ENCODE measurements at regions not wholly inside any gene's neighbourhood (a gene's known extent, or its start where the extent isn't known, plus 50 kb on each side); places are given as distances from the start of the nearest gene placed in this dataset.
"Not testable (repeated sequence)": the region's sequence is repeated elsewhere in the genome, so short reads cannot be mapped to it uniquely, and the experiment has no call there.

- H3K9me3 Mint-ChIP-seq = no peaks in the 10 kb centered on the region
- ChIA-PET CTCF (no interaction called here), POLR2A (no interaction called here)
- H3K36me3 Mint-ChIP-seq (ENCODE audit: low read depth) = no peaks in the 10 kb centered on the region
- no peak overlapping the region for H3K4me3 Mint-ChIP-seq
- H3K4me1 Mint-ChIP-seq = no peaks in the 10 kb centered on the region
- H3K27me3 Mint-ChIP-seq = peaks cover 2% of the 10 kb centered on the region
- no peak for DNase-seq
- no peak overlapping the region for H3K27ac Mint-ChIP-seq
Observed at GRCh38 chr6:15818491-15818890, 155.7 kb upstream of the DTNBP1 start.

- H3K27me3 Mint-ChIP-seq = peaks cover 2% of the 10 kb centered on the region
- H3K4me3 Mint-ChIP-seq = no peak overlapping the region
- CTCF ChIA-PET = no interaction called here
- no peaks in the 10 kb centered on the region for H3K9me3 Mint-ChIP-seq
- H3K36me3 Mint-ChIP-seq (ENCODE audit: low read depth) = no peaks in the 10 kb centered on the region
- H3K4me1 Mint-ChIP-seq = no peaks in the 10 kb centered on the region
- DNase-seq = no peak
- H3K27ac Mint-ChIP-seq = no peak overlapping the region
- POLR2A ChIA-PET = no interaction called here
Observed at GRCh38 chr6:15818044-15818443, 155.2 kb upstream of the DTNBP1 start.

DNA sequence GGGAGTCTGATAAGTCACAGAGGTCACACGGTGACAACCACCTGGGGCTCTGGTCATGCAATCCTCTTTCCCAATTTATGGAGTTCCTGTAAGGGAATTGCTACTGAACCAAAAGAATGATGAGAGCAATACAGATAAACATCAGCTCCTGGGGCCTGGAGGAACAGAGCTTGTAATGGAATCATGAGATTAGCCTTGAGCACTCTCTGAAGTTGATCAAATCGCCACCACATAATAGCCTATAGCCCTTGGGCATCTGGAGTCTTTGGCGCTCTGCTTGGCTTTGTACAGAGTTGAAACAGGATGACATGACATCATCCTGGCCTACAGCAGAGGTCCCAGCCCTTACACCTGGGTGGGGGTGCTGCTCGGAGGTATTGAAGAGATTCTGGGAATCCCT lies 154.3 kb upstream of the DTNBP1 start:
- Mint-ChIP-seq H3K4me3 (no peak overlapping the region), H3K36me3 (ENCODE audit: low read depth) (no peaks in the 10 kb centered on the region), H3K27me3 (peaks cover 4% of the 10 kb centered on the region), H3K4me1 (no peaks in the 10 kb centered on the region), H3K27ac (no peak overlapping the region), H3K9me3 (no peaks in the 10 kb centered on the region)
- DNase-seq = no peak
- POLR2A ChIA-PET = no interaction called here
- CTCF ChIA-PET = no interaction called here

GRCh38 chr6:15816661-15817060 lies 153.8 kb upstream of the DTNBP1 start:
- POLR2A ChIA-PET = no interaction called here
- Mint-ChIP-seq H3K36me3 (ENCODE audit: low read depth) (no peaks in the 10 kb centered on the region), H3K4me3 (no peak overlapping the region)

GRCh38 chr6:15813698-15814097 lies 150.9 kb upstream of the DTNBP1 start:
- peaks cover 11% of the 10 kb centered on the region for H3K27me3 Mint-ChIP-seq
- DNase-seq; H3K36me3 Mint-ChIP-seq (ENCODE audit: low read depth); H3K9me3 Mint-ChIP-seq; H3K27ac Mint-ChIP-seq; H3K4me3 Mint-ChIP-seq; CTCF ChIA-PET; H3K4me1 Mint-ChIP-seq; POLR2A ChIA-PET: not testable (repeated sequence)

More at GRCh38 chr6:15816661-15817060, 153.8 kb upstream of the DTNBP1 start:
- DNase-seq = no peak
- no peaks in the 10 kb centered on the region for H3K4me1 Mint-ChIP-seq
- H3K27me3 Mint-ChIP-seq = peaks cover 4% of the 10 kb centered on the region
- H3K9me3 Mint-ChIP-seq = no peaks in the 10 kb centered on the region
- H3K27ac Mint-ChIP-seq = no peak overlapping the region
- CTCF ChIA-PET = no interaction called here

- POLR2A ChIA-PET = no interaction called here
- H3K9me3 Mint-ChIP-seq = no peaks in the 10 kb centered on the region
- H3K36me3 Mint-ChIP-seq (ENCODE audit: low read depth) = no peaks in the 10 kb centered on the region
- H3K4me1 Mint-ChIP-seq = no peaks in the 10 kb centered on the region
- H3K27ac Mint-ChIP-seq = no peak overlapping the region
- peaks cover 11% of the 10 kb centered on the region for H3K27me3 Mint-ChIP-seq
- H3K4me3 Mint-ChIP-seq = no peak overlapping the region
- CTCF ChIA-PET = no interaction called here
- DNase-seq = no peak
Observed at GRCh38 chr6:15811107-15811506, 148.3 kb upstream of the DTNBP1 start.

GRCh38 chr6:15810618-15811017 lies 147.8 kb upstream of the DTNBP1 start:
- no peak overlapping the region for H3K27ac Mint-ChIP-seq
- H3K4me1 Mint-ChIP-seq = no peaks in the 10 kb centered on the region
- ChIA-PET CTCF (no interaction called here), POLR2A (no interaction called here)
- no peak for DNase-seq
- H3K9me3 Mint-ChIP-seq = no peaks in the 10 kb centered on the region
- H3K27me3 Mint-ChIP-seq = peaks cover 11% of the 10 kb centered on the region
- no peaks in the 10 kb centered on the region for H3K36me3 Mint-ChIP-seq (ENCODE audit: low read depth)
- H3K4me3 Mint-ChIP-seq = no peak overlapping the region

- POLR2A ChIA-PET = no interaction called here
- Mint-ChIP-seq H3K27me3 (peaks cover 11% of the 10 kb centered on the region), H3K27ac (no peak overlapping the region), H3K36me3 (ENCODE audit: low read depth) (no peaks in the 10 kb centered on the region), H3K4me1 (no peaks in the 10 kb centered on the region), H3K4me3 (no peak overlapping the region), H3K9me3 (no peaks in the 10 kb centered on the region)
- CTCF ChIA-PET = no interaction called here
- DNase-seq = no peak
Observed at GRCh38 chr6:15809367-15809766, 146.5 kb upstream of the DTNBP1 start.

DNA sequence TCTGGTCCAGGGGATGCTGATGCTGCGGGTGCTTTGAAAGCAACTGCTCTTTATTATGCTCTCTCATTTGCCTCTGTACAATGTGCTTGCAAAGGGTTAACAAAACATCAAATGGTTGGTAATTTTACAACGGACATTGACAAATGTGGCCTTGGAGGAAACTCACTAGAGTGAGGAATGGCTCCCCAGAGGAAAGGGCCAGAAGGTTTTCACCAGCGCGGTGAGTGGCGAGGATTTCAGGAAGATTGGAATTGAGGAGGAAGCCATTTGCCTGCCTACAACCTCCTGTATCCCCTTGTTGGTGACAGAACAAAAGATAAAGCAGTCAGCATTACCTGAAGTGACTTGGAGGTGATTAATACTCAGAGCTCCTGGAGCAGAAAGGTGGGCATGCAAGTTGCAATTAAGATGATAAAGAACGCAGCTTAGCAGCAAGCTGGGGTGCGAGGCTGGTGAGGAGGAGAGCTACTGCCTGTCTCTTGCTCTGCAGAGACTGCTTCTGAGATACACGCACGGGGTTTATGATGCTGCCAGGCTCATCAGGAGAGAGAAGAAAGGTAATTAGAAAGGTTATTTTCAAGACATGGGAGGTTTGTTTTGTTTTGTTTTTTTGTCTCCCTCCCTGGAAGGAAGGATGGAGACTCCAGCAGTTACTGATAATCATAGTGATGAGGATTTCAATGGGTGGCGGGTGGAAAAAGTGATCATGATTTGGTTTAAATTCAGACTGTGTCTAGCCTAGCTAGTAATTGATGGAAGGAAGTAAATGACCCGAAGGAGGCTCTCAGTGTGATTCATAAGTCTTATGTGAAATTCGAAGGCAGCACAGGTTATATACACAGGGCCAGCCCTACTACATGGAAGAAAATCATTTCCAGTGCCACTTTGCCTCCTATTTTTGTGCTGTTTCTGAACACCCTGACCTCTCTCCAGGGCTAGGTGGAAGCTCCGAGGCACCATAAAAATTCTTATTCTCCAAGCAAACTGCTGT lies 141.6 kb upstream of the DTNBP1 start:
- ChIA-PET CTCF (no interaction called here), POLR2A (no interaction called here)
- DNase-seq = no peak
- Mint-ChIP-seq H3K4me1 (no peaks in the 10 kb centered on the region), H3K27ac (no peak overlapping the region), H3K4me3 (no peak overlapping the region), H3K36me3 (ENCODE audit: low read depth) (no peaks in the 10 kb centered on the region), H3K27me3 (peaks cover 5% of the 10 kb centered on the region), H3K9me3 (no peaks in the 10 kb centered on the region)

- Mint-ChIP-seq H3K27me3 (no peaks in the 10 kb centered on the region), H3K4me1 (no peaks in the 10 kb centered on the region), H3K27ac (no peak overlapping the region), H3K36me3 (ENCODE audit: low read depth) (no peaks in the 10 kb centered on the region), H3K9me3 (peaks cover 10% of the 10 kb centered on the region), H3K4me3 (no peak overlapping the region)
- CTCF ChIA-PET = no interaction called here
- POLR2A ChIA-PET = no interaction called here
- DNase-seq = no peak
Observed at GRCh38 chr6:15802466-15802865, 139.6 kb upstream of the DTNBP1 start.

GRCh38 chr6:15801912-15802311 lies 139.1 kb upstream of the DTNBP1 start:
- no peaks in the 10 kb centered on the region for H3K36me3 Mint-ChIP-seq (ENCODE audit: low read depth)
- no peak overlapping the region for H3K4me3 Mint-ChIP-seq
- no peak overlapping the region for H3K27ac Mint-ChIP-seq
- POLR2A ChIA-PET = no interaction called here
- peaks cover 15% of the 10 kb centered on the region for H3K9me3 Mint-ChIP-seq
- no peaks in the 10 kb centered on the region for H3K27me3 Mint-ChIP-seq
- no peak for DNase-seq
- CTCF ChIA-PET = no interaction called here
- no peaks in the 10 kb centered on the region for H3K4me1 Mint-ChIP-seq

- ChIA-PET POLR2A (no interaction called here), CTCF (no interaction called here)
- Mint-ChIP-seq H3K27me3 (no peaks in the 10 kb centered on the region), H3K4me3 (no peak overlapping the region), H3K36me3 (ENCODE audit: low read depth) (no peaks in the 10 kb centered on the region), H3K9me3 (peaks cover 15% of the 10 kb centered on the region), H3K27ac (no peak overlapping the region), H3K4me1 (no peaks in the 10 kb centered on the region)
- no peak for DNase-seq
Observed at GRCh38 chr6:15800841-15801617, 138.2 kb upstream of the DTNBP1 start.

DNA sequence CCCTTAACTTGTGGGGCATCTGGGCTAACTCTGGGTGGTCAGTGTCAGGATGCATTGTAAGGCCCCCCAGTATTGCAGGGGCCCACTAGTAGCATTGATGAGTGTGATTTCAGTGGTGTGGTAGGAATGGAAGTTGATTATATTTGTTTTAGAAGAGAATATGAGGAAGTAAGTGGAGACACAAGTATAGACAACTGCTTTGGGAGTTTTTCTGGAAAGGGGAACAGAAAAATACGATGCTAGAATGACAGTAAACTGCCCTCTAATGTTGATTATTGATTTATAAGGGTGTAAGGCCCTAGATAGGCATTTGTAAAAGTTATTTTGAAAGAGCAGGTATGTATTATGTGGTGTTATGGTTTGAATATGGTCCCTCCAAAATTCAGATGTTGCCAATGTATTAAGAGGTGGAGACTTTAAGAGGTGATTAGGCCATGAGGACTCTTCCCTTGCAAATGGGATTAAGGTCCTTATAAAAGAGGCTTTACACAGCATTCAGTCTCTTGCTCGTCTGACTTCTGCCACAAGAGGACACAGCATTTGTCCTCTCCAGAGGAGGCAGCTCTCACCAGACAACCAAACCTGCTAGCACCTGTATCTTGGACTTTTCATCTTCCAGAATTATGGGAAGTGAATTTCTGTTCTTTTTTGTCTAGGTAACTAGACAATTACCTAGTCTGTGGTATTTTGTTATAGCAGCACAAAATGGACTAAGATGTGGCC lies 135.9 kb upstream of the DTNBP1 start:
- Mint-ChIP-seq H3K4me3 (no peak overlapping the region), H3K9me3 (peaks cover 15% of the 10 kb centered on the region), H3K27me3 (no peaks in the 10 kb centered on the region), H3K36me3 (ENCODE audit: low read depth) (no peaks in the 10 kb centered on the region), H3K27ac (no peak overlapping the region), H3K4me1 (no peaks in the 10 kb centered on the region)
- ChIA-PET POLR2A (no interaction called here), CTCF (no interaction called here)
- no peak for DNase-seq

All from activated CD4-positive, alpha-beta memory T cell treated with anti-CD3 and anti-CD28 coated beads, Interleukin-2, amount 10 ng/mL, durations not matched to agents 7 days and 5 days (primary cell).